ENCODE measurements at regions not wholly inside any gene's neighbourhood (a gene's known extent, or its start where the extent isn't known, plus 50 kb on each side); places are given as distances from the start of the nearest gene placed in this dataset.
"Not testable (repeated sequence)": the region's sequence is repeated elsewhere in the genome, so short reads cannot be mapped to it uniquely, and the experiment has no call there.

- not testable (repeated sequence) for DNase-seq (ENCODE audit: low read depth)
These were observed 114.9 kb upstream of the EEF2KMT start for GRCh38 chr16:5212501-5212900.

DNA sequence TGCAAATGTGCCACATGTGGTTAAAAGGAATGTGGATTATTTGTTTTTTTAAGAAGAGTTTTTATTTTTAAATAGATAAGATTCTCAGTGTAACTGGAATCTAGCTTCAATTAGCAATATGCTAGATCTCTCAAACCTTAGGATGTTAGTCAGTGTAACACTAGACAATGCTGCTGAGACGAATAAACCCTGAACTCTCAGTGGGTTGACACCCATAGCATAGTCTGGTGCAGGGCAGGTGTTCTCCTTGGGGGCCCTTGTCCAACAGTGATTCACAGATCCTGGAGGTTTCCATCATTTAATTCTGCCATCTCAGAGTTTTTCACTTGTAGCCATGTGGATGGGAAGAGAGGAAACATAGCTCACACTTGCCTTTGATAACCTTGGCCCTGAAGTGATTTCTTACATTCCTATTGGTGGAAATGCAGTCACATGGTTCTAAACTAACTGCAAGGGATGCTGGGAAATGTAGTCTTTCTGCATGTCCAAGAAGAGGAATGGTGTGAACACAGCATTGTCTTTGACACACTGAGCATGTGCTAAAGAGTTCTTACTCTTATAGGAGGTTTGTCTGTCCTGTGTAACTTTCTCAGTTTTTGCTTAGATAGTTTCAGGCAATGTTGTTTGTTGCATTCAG lies 110.4 kb upstream of the EEF2KMT start:
- DNase-seq (ENCODE audit: low read depth), result not testable (repeated sequence)

- DNase-seq (ENCODE audit: low read depth), result no peak
These were observed 109.5 kb upstream of the EEF2KMT start for GRCh38 chr16:5207001-5207523.

- no peak for DNase-seq (ENCODE audit: low read depth)
These were observed 108.9 kb upstream of the EEF2KMT start for GRCh38 chr16:5206331-5206990.

DNA sequence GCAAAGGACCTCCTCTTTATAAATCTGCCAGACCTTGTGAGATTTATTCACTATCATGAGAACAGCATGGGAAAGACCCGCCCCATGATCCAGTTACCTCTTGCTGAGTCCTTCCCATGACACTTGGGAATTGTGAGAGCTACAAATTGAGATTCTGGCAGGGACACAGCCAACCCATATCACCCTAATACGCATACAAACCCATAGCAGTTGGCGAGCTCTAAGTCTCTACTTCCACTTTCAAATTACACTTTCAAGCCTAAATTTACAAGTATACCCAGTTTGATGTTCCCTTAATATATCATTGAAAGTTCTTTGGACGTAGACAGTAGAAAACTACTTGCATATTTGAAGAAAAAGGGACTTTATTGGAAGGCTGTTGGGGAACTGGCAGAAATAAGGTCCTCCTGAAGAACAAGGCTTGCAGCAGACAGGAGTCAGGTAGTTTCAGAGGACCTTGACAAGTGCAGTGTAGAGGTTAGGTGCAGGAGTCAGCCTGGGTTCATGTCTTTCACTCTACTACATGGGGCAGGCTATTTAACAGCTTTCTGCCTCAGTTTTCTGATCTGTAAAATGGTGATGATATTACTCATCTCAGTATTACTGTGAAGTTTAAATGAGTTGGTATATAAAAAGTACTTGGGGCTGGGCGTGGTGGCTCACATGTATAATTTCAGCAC lies 107.9 kb upstream of the EEF2KMT start:
- no peak for DNase-seq (ENCODE audit: low read depth)

- not testable (repeated sequence) for DNase-seq (ENCODE audit: low read depth)
These were observed 106.1 kb upstream of the EEF2KMT start for GRCh38 chr16:5203675-5204074.

DNA sequence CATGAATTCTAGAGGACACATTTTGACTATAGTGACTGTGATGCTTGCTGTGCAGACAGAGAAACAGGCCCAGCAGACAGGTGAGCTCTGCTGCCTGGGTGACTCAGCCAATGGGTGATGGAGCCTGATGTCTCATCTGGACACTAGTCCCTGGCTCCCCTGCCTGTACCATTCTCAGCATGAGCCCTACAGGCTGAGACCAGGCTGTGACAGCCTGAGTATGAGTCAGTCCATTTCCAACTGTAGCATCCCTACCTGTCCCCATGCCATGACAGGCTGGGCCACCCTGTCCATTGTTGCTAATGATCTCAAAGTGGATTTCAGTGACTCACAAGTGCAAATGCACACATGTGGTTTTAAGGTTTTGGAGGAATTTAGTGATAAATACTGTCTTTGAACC lies 102.5 kb upstream of the EEF2KMT start:
- DNase-seq (ENCODE audit: low read depth), result no peak

DNA sequence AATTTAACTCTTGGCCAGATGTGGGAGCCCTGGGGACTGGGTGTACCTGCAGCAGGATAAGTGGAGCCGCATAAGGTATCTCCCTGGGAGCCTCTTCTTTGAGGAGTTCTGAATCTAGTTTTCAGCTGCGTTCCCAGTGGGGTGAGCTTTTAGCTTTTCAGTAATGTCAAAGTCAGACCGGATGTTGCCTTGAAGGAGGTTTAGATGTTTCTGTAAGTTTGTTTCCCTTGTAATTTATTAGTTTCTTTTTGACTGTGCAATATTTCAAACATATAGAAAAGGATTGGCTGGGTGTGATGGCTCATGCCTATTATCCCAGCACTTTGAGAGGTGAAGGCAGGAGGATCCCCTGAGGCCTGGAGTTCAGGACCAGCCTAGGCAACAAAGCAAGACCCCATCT lies 98.6 kb upstream of the EEF2KMT start:
- no peak for DNase-seq (ENCODE audit: low read depth)

DNA sequence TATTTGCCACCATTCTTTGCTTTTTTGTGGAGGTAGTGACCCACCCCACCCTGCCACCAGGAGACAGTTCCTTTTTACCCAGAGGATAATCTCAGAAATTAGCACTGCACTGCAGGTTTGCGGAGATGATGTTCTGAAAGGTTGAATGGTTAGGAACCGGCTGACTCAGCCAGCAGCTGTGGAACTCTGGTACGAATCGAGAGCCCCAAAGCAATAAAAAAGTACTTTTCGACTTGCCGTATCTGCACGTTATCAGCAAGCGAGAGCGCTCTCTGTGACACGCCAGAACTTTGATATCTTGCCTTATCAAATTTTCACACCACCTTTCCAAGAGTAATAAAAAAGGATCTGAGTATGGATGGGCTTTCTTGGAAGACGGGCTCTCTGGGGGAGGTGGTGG lies 96.3 kb upstream of the EEF2KMT start:
- no peak for DNase-seq (ENCODE audit: low read depth)

- DNase-seq (ENCODE audit: low read depth), result no peak
These were observed 91.4 kb upstream of the EEF2KMT start for GRCh38 chr16:5188989-5189352.

DNA sequence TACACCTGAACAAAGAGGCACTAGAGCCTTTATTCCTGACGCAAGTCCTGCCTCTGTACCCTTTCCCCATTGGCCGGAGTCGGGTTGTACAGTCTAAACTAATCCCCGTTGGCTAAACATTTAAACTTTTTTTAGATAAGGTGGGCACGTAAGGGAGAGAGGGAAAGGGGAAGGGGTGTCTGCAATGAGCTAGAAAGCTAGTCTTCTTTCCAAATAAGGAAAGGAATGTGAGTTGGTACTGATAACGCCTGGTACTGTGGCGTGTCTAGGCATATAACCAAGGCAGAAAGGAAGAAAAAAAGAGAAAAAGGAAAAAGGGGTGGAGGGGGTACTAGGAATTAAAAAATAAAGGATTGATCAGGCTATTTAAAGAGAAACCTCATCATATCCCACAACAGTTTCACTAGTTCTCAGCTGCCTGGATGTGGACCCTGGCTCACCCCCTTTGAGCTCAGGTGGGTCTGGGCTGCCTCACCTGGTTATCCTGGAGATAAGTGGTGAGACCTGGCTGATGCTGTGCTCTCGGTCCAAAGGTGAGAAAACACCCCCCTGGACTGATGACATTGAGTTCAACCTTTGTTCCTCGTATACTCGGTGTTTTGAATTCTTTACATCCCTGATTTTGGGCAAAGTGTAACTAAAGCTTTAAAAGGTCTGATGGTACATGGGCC lies 90.9 kb upstream of the EEF2KMT start:
- no peak for DNase-seq (ENCODE audit: low read depth)

- no peak for DNase-seq (ENCODE audit: low read depth)
These were observed 89.9 kb upstream of the EEF2KMT start for GRCh38 chr16:5187402-5187952.

DNA sequence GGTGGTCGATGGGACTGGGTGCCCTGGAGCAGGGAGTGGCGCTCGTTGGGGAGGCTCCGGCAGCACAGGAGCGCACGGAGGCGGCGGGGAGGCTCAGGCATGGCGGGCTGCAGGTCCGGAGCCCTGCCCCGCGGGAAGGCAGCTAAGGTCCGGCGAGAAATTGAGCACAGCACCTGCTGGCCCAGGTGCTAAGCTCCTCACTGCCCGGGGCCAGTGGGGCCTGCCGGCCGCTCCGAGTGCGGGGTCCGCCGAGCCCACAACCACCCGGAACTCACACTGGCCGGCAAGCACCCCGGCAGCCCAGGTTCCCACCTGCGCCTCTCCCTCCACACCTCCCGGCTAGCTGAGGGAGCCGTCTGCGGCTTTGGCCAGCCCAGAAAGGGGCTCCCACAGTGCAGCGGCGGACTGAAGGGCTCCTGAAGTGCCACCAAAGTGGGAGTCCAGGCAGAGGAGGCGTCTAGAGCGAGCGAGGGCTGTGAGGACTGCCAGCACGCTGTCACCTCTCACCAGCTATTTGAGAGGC lies 88.8 kb upstream of the EEF2KMT start:
- DNase-seq (ENCODE audit: low read depth), result no peak

GRCh38 chr16:5176505-5176904 lies 78.9 kb upstream of the EEF2KMT start:
- no peak for DNase-seq (ENCODE audit: low read depth)

DNA sequence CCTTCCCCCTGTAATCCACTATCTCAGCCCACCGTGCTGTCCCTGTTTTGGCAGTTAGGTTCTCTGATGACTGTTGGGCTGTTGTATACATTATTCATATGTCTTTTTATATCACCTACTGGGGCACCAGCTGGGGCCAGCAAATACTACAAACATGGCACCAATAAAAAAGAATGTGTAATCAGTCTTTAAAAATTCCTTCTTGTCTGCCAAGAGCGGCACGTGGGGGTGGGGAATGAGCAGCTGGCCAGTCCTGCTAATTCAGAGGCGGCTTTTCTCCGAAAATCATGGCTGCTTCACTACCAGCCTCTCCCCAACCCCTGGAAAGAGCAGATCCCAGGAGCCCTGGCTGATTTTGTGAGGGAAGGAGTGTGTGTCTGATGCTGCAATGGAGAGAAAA lies 77.7 kb upstream of the EEF2KMT start:
- DNase-seq (ENCODE audit: low read depth), result no peak

DNA sequence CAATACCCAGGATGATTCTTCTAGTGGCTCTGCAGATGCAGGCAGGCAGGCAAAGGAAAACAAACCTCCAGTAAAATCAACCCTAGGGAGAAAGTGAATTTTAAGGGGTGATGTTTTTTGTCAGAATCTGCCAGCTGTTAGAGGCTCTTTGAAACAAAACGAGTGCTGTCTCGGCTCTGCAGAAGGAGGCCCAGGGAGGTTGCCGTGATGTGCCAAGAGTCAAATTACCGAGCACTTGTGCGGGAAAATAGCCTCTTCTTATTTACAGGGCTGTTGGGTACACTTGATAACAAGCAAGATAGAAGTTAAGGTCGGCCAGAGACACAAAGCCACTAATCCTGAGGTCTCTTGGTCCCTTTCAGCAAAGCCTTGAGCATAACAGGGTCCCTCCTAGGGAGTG lies 68.9 kb upstream of the EEF2KMT start:
- DNase-seq (ENCODE audit: low read depth), result no peak

GRCh38 chr16:5165429-5165828 lies 67.8 kb upstream of the EEF2KMT start:
- DNase-seq (ENCODE audit: low read depth), result not testable (repeated sequence)

DNA sequence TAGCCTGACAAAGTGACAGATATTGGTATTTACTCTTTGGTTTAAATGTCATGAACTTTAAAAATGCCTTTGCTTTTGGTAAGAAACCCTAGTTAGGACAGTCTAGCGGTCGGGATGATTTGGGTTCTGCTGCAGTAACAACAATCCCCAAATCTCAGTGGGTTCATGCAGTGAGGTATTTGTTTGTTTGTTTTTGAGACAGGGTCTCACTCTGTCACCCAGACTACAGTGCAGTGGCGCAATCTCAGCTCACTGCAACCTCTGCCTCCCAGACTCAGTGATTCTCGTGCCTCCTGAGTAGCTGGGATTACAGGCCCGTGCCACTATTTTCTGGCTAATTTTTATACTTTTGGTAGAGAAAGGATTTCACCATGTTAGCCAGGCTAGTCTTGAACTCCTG lies 65.2 kb upstream of the EEF2KMT start:
- not testable (repeated sequence) for DNase-seq (ENCODE audit: low read depth)

GRCh38 chr16:5161888-5162287 lies 64.3 kb upstream of the EEF2KMT start:
- not testable (repeated sequence) for DNase-seq (ENCODE audit: low read depth)

- DNase-seq (ENCODE audit: low read depth), result not testable (repeated sequence)
These were observed 62.4 kb upstream of the EEF2KMT start for GRCh38 chr16:5160010-5160409.

GRCh38 chr16:5159537-5159936 lies 61.9 kb upstream of the EEF2KMT start:
- not testable (repeated sequence) for DNase-seq (ENCODE audit: low read depth)

DNA sequence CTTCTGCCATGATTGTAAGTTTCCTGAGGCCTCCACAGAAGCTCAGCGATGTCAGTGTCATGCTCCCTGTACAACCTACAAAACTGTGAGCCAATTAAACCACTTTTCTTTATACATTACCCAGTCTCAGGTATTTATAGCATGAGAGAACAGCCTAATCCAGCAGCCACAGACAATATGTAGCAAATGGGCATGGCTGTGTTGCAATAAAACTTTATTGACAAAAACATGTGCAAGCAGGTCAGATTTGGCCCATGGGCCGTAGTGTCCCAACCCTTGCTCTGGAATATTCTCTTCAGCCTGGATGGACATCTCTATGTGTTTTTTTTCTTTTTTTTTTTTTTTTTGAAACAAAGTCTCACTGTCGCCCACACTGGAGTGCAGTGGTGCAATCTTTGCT lies 60.9 kb upstream of the EEF2KMT start:
- DNase-seq (ENCODE audit: low read depth), result no peak
